SU-DHL-6 (cell line): ENCODE measurements at regions not wholly inside any gene's neighbourhood (a gene's known extent, or its start where the extent isn't known, plus 50 kb on each side); places are given as distances from the start of the nearest gene placed in this dataset.

ENCODE experiments used
- H2AFZ ChIP-seq: fragments of 200-600 bp; sonication (generic); 2 replicates; pipeline ENCODE4 v1.6.1; 2014; ENCODE audit warnings: low read depth, mild to moderate bottlenecking, moderate library complexity, mixed read lengths, antibody characterized with exemption, low read length; ENCODE audit not compliant: severe bottlenecking
- H3F3A ChIP-seq: fragments of 200-600 bp; shearing (Covaris generic); 2 replicates; pipeline ENCODE4 v1.6.0; 2016; ENCODE audit warnings: antibody characterized with exemption, mild to moderate bottlenecking; ENCODE audit not compliant: insufficient read depth
- H3K27ac ChIP-seq: fragments of 200-600 bp; sonication (generic); 2 replicates; pipeline ENCODE4 v1.5.1; 2016; ENCODE audit warnings: low read depth, mild to moderate bottlenecking, low read length, moderate library complexity, mixed read lengths
- H3K27me3 ChIP-seq: fragments of 200-600 bp; sonication (generic), shearing (Covaris generic); 2 replicates; pipeline ENCODE4 v1.6.0; 2014; ENCODE audit warnings: mild to moderate bottlenecking, low read length
- H3K36me3 ChIP-seq: fragments of 200-600 bp; sonication (generic); 2 replicates; pipeline ENCODE4 v1.6.1; 2014; ENCODE audit warnings: mild to moderate bottlenecking, low read length, mixed read lengths
- H3K4me2 ChIP-seq: fragments of 300-600, 200-600 bp; shearing (Covaris generic), sonication (generic); 2 replicates; pipeline ENCODE4 v1.6.0; 2014; ENCODE audit warnings: low read length, low read depth, mild to moderate bottlenecking; ENCODE audit not compliant: poor library complexity, severe bottlenecking
- H3K4me3 ChIP-seq: fragments of 200-600 bp; sonication (generic); 2 replicates; pipeline ENCODE4 v1.5.1; 2014; ENCODE audit warnings: antibody characterized with exemption, low read length, mild to moderate bottlenecking, mixed read lengths; ENCODE audit not compliant: insufficient read depth, poor library complexity, severe bottlenecking
- H3K79me2 ChIP-seq: fragments of 200-600 bp; sonication (generic); 2 replicates; pipeline ENCODE4 v1.6.1; 2014; ENCODE audit warnings: mild to moderate bottlenecking, low read length, moderate library complexity; ENCODE audit not compliant: insufficient read depth
- H3K9ac ChIP-seq: fragments of 200-600 bp; sonication (generic); 2 replicates; pipeline ENCODE4 v1.7.0; 2014; ENCODE audit warnings: mild to moderate bottlenecking, low read length
- H3K9me2 ChIP-seq: fragments of 200-600 bp; sonication (generic); replicated peaks from 2 replicates; pipeline ENCODE4 v1.6.1; 2014; ENCODE audit warnings: low read length; ENCODE audit not compliant: insufficient read depth
- H3K9me3 ChIP-seq: fragments of 200-600 bp; sonication (generic); 2 replicates; pipeline ENCODE4 v1.6.1; 2014; ENCODE audit warnings: low read length, mixed read lengths; ENCODE audit not compliant: insufficient read depth
- H4K20me1 ChIP-seq: fragments of 200-600 bp; sonication (generic); 2 replicates; pipeline ENCODE4 v1.6.1; 2014; ENCODE audit warnings: low read depth, mild to moderate bottlenecking, antibody characterized with exemption, low read length, moderate library complexity, mixed read lengths
- EZH2phosphoT487 ChIP-seq: fragments of 200-600 bp; sonication (generic), shearing (Covaris generic); conservative IDR thresholded peaks from 2 replicates; pipeline ENCODE4 v1.6.1; 2018; ENCODE audit warnings: mild to moderate bottlenecking, antibody characterized with exemption, low read length, moderate library complexity, mixed read lengths
- TF ChIP-seq, protein P1 (sequence below): fragments of 200-600 bp; sonication (generic); IDR thresholded peaks from one replicate; pipeline ENCODE4 v1.5.1; 2017; ENCODE audit warnings: antibody characterized with exemption, mild to moderate bottlenecking, low read length, moderate library complexity; ENCODE audit not compliant: insufficient read depth, poor library complexity, severe bottlenecking

- no peaks in the 10 kb centered on the region for H3F3A ChIP-seq
- H3K9me3 ChIP-seq = peaks cover 24% of the 10 kb centered on the region; the same call in 1 of the 2 replicates
- H3K9ac ChIP-seq = no peak overlapping the region
- H3K36me3 ChIP-seq = no peaks in the 10 kb centered on the region; the same call in 1 of the 2 replicates
- H3K4me2 ChIP-seq = no peak overlapping the region
- no peak overlapping the region for H3K4me3 ChIP-seq
- no peaks in the 10 kb centered on the region for H4K20me1 ChIP-seq
- H3K79me2 ChIP-seq = no peaks in the 10 kb centered on the region
- H3K9me2 ChIP-seq = no peaks in the 10 kb centered on the region
- no peak for TF ChIP-seq EZH2phosphoT487
- TF ChIP-seq, protein P1, sequence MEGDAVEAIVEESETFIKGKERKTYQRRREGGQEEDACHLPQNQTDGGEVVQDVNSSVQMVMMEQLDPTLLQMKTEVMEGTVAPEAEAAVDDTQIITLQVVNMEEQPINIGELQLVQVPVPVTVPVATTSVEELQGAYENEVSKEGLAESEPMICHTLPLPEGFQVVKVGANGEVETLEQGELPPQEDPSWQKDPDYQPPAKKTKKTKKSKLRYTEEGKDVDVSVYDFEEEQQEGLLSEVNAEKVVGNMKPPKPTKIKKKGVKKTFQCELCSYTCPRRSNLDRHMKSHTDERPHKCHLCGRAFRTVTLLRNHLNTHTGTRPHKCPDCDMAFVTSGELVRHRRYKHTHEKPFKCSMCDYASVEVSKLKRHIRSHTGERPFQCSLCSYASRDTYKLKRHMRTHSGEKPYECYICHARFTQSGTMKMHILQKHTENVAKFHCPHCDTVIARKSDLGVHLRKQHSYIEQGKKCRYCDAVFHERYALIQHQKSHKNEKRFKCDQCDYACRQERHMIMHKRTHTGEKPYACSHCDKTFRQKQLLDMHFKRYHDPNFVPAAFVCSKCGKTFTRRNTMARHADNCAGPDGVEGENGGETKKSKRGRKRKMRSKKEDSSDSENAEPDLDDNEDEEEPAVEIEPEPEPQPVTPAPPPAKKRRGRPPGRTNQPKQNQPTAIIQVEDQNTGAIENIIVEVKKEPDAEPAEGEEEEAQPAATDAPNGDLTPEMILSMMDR = no peak
- no peak overlapping the region for H3K27ac ChIP-seq
- no peak overlapping the region for H2AFZ ChIP-seq
- no peaks in the 10 kb centered on the region for H3K27me3 ChIP-seq
Measured at GRCh38 chr4:32172761-32173160, 1452.6 kb downstream of the PCDH7 start.

DNA sequence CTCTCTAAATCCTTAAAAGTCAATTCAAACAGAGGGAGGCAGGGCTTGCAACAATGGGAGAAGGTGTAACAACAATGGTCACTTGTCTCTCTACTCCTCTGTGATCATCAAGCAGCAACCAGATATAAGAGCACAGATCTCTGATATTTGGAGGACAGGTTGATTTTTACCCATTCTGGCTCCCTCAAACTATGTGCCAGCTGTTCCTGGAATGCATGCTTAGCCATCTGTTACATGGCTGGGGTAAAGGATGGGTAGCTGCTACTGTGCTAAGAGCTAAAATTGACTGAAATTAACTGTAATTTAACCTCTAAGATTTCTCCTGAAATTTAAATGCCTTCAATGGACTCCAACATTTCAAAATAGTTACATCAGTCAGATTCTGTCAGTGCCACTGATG lies 1459.9 kb downstream of the PCDH7 start:
- H3F3A ChIP-seq = no peaks in the 10 kb centered on the region
- H3K27ac ChIP-seq = no peak overlapping the region
- no peaks in the 10 kb centered on the region for H3K27me3 ChIP-seq
- H3K9ac ChIP-seq = no peak overlapping the region
- H4K20me1 ChIP-seq = no peaks in the 10 kb centered on the region
- no peaks in the 10 kb centered on the region for H3K9me2 ChIP-seq
- TF ChIP-seq, protein P1 = no peak
- no peak for TF ChIP-seq EZH2phosphoT487
- no peak overlapping the region for H2AFZ ChIP-seq
- no peak overlapping the region for H3K4me2 ChIP-seq
- H3K4me3 ChIP-seq = no peak overlapping the region
- no peaks in the 10 kb centered on the region for H3K79me2 ChIP-seq
- no peaks in the 10 kb centered on the region; the same call in 1 of the 2 replicates for H3K36me3 ChIP-seq
- H3K9me3 ChIP-seq = peaks cover 23% of the 10 kb centered on the region; the same call in 1 of the 2 replicates

- TF ChIP-seq, protein P1 = no peak
- no peak for TF ChIP-seq EZH2phosphoT487
- Histone ChIP-seq H3K9ac (no peak overlapping the region), H3K27ac (no peak overlapping the region), H2AFZ (peak overlapping the region; percentile 32), H4K20me1 (no peaks in the 10 kb centered on the region), H3K27me3 (no peaks in the 10 kb centered on the region), H3K4me3 (no peak overlapping the region), H3K79me2 (no peaks in the 10 kb centered on the region), H3K9me2 (no peaks in the 10 kb centered on the region), H3K36me3 (peaks cover 7% of the 10 kb centered on the region; the same call in 1 of the 2 replicates), H3K9me3 (peaks cover 23% of the 10 kb centered on the region; the same call in 1 of the 2 replicates), H3K4me2 (no peak overlapping the region), H3F3A (no peaks in the 10 kb centered on the region)
Measured at GRCh38 chr4:32184186-32184585, 1464.0 kb downstream of the PCDH7 start.
